Limb (tissue), 2 donors: ENCODE measurements at regions not wholly inside any gene's neighbourhood (a gene's known extent, or its start where the extent isn't known, plus 50 kb on each side); places are given as distances from the start of the nearest gene placed in this dataset.

ENCODE experiments used
- DNase-seq, 2 donors: peaks; one replicate each; pipeline ENCODE4 v3.0.0-alpha.2; 2016; ENCODE audit errors: extremely low spot score in 2 of 2

DNA sequence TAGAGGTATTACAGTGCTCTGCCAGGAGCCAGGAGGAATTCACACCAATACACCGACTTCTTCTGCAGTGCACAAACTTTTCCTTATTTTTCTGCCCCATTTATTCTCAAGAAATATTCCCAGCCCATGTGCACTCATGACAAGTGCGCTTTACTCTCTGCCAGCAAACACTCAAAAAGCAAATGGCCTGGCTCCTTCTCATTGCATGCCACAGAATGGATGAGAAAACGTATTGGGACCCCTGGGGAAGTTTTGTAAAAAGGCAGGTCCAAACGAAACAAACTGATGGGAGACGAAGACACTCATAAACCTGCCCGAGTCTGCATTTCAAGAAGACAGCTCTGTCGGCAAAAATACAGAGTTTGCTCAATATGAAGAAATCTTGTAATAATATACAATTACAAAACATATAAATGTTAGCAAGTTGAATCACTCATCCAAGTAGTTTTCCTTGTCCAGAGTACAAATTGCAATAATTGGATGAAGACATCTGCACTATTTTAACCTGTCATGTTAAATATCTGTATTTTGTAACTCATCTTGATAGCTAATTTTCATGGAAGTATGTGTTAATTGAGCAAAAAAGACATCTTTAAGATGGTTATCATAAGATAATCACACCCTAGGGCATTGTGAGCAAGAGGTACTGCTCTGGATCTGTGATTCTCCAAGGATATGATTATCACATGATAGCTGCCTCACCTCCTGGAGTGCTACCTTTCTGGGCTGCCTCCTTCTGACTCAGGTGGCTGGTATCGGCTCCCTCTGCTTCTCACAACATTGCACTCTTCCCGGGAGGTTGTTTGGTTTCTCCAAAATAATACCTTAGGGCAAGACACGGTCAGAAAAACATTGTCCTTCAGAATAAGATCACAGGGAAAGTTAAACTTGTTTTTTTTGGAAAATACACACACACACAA lies 260.8 kb upstream of the G2E3 start:
- no peak for DNase-seq

DNA sequence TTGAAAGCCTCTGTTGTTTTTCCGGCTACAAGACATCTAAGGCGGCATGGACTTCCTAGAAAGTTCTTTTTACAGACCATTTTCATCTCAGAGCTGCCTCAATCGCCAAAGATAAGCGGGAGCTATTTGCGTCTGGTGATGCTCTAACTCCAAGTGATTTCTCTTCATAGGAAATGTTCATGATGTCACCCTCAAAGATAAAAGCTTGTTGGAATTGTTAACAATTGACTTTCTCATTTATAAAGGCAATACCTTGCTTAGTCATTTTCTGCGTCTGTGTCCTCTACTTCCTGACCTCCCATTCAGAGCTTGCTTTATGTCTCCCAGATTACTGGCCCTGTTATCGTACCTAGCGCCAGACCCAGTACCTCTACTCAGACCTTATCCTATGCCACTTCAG lies 259.0 kb upstream of the G2E3 start:
- no peak for DNase-seq

DNA sequence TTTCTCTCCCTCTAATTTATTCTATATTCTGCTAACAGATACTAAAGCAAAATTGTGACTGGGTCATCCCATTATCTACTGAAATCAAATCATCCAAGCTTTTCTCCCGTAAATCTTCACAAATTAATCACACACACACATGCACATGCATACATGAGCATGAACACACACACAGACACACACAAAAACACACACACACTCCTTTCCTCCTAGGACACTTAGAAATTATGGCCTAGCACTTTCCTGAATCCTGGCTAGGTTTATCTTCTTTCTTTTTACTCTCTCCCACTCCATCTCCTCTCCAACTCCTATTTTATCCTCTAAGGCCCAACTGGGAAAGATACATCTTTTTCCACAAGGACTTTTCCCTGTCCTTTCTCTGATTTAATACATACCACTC lies 255.6 kb upstream of the G2E3 start:
- DNase-seq, result no peak

DNA sequence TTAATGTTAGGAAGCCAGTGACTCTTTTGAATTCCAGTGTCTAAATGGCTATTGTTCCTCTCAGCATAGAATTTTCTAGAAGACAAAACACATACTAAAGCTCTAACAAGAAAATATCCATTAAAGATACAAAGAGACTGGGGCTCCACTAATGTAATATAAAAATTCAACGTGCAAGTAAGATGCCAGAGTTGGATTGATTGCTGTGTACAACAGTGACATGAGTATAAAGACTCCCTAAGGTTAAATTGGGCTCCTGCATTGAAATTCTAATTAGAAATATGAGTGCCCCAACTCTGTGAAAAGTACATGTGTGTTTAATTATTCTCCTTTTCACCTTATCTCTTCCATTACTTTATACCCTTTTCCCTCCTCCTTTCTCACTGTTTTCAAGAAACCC lies 253.6 kb upstream of the G2E3 start:
- DNase-seq, result no peak

DNA sequence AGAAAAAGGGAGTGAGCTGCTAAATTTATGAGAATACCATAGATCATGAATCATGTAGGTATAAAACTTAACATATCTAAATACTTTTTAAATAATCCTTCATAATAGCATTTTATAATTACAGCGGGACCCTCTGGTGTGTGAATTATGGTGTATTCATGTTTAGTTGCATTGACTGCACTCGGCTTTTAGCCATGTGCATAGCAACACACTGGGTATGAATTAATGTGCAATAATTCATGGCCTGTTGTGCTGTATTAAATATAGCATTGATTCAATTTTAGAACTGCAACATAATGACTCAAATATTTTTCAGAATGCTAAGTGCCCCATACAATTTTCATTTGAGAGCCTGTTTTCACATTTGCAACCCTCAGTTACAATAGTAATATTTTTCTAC lies 249.6 kb upstream of the G2E3 start:
- DNase-seq, result no peak

DNA sequence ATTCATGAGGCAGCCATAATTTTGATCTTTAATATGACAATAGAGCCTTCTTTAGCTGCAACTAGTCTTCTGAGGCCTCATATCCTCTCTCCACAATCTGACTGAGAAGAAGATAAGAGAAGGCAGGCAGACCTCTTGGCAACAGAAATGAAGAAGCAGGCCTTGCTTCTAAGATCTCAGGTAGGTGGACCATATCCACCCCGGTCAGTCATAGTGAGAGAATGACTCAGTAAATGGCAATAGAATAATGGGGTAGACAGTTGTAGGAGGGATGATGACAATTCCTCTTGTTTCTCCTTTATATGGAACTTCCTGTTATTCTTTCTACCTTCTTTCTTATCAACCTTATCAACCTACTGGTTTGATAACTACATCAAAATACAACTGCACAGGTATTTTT lies 246.7 kb upstream of the G2E3 start:
- DNase-seq, result no peak

DNA sequence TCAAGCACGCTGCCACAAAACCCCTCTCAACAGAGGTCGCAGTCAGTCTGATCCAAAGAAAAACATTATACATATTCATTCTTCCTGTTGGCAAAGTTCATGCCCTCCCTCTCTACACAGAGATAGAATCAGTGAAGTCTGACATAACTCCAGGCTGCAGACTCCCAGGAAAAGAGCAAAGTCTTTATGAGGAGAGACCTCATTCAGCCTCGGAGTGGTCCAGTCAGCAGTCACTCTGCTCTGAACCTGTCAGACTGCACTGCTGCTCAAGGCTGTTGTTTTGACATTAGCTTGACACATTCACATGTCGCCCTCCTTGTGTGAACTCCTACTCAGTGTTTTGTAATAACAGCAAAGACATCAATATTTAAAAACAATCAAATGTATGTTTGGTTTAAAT lies 241.2 kb upstream of the G2E3 start:
- DNase-seq, result no peak

DNA sequence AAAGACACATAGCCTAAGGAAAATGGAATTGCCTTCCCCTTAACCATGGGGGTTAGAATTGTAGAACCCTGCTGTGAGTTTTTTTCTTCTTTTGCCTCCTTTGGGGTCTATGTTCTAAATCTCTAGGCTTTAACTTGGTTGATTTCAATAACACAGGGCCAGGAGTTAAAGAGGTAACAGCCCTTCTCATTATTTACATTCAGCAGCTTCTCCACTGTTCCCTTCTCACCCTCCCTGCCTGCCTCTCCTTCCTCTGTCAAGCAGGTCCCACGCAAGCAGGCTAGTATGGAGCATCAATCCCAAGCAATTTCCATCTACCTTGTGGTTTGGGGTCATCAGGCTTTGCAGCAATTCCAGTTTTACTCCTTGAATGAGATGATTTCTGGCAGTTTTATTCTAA lies 236.1 kb upstream of the G2E3 start:
- no peak for DNase-seq

DNA sequence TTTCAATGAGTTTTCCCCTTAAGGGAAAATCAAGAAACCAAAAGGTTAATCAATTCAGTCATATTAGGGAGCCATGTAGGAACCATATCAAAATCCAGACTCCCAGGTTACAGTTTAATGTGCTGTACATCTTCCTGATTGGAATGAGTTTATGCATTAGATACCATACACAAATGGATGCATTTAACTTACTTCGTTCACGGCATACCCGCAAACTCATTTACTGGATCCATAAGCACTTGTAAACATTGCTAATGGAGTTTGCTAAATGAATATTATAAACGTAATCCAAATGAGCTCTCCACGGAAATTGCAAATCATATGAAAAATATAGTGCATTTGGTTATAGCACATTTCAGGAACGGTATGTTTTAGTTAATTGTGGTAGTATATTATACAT lies 228.9 kb upstream of the G2E3 start:
- no peak for DNase-seq

DNA sequence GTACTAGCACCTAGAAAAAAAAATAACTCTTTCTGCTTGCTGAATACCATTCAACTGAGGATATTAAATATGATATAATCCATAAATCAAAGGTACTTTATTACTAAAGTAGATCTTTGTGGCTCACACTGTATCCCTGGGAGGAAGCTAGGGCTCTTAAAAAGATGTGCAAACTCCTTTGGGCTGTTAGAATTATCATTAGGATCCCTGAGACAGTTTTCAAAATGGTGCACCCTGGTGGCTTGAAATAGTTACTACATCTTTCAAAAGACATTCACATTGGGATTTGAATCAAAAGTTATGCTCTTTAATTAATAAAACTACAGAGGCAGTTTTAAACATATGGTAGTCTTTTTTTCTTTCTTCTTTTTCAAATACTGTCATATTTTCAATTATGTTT lies 228.5 kb upstream of the G2E3 start:
- DNase-seq, result no peak

DNA sequence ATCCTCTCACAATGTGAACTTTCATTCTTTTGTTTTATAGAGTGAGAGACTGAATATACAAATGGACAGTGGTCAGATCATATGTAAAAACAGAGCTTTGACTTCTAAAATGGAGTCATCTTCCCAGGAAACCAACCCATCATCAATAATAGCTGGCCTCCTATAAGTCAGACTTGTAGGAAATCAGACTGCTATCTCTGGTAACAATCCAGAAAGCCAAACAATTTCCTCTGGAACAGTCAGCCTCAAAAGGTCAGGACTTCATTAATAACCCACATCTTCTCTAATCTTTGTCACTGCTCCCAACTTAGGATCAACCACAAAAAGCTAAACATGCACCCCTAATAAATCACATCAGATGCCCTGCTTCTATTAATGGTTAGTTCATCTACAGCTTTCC lies 227.9 kb upstream of the G2E3 start:
- DNase-seq, result no peak

DNA sequence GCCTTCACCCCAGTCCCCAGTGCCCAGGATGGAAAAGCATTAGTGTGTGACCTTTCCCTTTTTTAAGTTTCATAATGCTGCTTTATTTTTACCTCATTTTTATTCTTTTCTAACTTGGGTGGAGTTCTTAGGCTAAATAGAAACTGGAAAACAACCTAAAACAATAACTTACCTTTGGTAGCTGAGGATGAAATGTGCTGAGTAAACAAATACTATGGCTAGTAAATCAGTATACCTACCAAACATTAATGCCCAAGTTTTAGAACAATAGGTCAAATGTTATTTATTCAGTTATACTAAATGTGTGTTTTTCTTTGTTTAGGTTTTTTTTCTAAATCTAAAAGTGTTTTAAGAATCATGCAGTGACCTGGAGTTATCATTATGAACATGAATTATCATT lies 226.6 kb upstream of the G2E3 start:
- no peak for DNase-seq

DNA sequence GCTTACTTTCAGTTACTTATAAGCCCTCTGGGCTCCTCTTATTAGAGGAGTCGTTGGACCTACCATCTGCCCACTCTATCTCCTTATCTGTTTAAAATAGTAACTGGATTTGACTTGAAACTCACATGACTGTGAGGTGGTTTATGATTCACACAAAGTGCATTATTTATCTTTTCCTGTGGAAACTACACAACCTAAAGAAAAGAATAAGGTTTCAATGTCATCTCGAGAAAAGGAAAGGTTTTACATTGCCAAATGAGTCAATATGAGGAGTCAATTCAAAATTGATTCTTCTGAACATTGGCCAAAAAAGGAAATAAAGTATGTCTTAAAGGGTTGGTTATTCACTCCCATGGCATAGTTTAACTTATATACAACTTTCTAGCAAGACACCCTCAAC lies 225.0 kb upstream of the G2E3 start:
- DNase-seq, result no peak

DNA sequence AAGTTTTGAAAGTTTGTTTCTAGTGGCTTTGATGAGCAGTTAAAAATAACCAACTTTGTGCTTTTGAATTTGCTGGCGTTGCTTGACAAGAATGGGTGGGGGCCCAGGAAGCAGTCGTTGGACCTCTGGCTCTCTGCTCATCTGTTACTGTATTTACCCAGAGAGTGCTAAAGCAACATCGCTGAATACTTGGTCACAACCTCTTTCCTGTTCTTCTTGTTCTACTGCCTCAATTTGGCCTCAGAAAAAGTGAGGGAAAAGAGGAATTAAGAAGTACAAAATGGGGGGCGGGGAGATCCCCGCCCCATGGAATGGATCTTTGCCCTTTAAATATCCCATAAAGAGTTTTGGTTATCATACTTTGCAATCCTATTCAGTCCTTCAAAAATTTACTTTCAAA lies 221.5 kb upstream of the G2E3 start:
- DNase-seq, result no peak

DNA sequence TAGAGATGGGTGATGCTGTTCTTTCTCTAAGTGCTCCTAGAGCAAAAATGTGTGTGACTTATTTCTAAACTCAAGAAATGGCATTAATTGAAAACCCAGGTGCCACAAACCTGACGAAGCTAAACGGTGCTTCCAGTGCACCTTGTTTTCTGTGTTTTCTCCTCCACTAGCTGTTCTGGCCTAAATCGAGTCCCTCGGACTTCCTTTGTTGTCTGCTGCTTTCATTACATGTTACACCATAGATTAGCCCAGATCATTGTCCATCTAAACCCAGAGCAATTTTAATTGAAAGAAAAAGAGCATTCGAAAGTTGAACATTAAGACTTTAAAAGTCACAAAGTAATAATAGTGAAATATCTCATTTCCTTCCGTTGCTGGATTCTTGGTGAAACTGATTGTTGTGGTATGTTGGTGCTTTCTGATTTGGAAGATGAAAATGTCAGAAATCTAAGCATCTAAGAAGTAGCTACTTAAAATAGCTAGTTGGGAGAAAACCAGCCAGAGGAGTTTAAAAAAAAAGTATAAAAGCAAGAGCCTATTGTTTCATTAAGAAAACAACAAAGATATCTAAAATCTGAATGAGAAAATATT lies 219.6 kb upstream of the G2E3 start:
- no peak for DNase-seq

DNA sequence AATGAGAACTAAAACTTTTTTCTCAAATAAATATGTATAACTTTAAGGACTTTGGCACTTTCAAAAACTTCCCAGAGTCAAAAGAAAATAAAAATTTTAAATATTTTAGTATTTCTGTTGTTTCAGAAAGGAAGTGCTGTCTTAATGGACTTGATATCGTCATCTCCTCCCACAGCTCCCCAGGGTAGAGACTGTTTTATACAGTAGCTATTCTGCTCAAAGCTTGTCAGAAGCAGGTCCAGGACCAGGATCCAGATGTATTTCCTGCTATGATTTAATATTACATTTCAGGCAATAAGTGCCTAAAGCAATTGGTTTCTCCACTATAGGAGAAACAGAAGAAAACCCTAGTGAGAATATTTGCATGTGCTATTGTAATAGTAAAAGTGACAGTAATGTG lies 218.5 kb upstream of the G2E3 start:
- no peak for DNase-seq

DNA sequence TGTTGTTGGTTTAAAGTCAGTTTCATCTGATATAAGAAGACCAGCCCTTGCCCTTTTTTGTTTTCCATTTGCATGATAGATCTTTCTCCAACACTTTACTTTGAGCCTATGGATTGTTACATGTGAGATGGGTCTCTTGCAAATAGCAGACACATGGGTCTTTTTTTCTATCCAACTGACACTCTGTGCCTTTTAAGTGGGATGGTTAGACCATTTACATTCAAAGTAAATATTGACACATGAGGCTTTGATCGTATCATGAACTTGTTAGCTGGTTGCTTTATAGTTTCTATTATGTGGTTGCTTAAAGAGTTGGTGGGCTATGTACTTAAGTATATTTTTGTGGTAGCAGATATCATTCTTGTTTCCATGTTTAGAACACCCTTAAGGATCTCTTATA lies 213.4 kb upstream of the G2E3 start:
- no peak for DNase-seq

DNA sequence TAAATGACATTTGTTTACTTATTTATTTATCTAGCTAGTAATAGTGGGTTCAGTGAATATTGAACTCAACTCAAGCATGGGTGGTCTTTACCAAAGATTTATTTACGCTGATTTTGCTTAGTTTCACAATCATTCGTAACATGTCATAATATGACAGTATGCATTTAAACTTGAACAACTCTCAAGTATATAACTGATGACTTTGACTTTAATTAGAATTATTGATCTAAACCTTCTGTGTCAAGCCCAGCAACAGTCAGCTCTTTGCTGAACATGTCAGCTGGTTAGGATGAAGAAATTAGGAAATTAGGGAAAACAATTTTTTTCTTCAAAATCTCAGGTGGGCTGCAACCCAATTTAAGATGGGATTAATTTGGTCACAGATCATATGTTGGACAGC lies 210.5 kb upstream of the G2E3 start:
- DNase-seq, result no peak

DNA sequence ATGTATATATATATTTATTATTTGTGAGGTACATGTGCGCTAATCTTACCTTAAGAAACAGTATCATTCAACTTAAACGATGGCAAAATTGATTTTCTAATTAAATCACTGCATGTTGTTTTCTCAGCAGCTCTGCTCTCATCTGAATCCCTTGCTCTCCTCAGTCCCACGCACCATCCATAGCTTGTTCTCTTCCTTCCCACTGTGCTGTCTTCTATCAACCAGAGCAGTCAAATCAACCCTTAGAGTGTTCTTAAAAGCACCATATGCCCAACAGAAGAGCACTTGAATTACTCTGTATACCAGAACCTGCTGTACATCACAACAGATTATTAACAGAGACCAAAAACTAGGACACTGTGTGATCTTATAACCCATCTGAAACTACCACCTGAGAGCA lies 209.4 kb upstream of the G2E3 start:
- DNase-seq, result no peak

DNA sequence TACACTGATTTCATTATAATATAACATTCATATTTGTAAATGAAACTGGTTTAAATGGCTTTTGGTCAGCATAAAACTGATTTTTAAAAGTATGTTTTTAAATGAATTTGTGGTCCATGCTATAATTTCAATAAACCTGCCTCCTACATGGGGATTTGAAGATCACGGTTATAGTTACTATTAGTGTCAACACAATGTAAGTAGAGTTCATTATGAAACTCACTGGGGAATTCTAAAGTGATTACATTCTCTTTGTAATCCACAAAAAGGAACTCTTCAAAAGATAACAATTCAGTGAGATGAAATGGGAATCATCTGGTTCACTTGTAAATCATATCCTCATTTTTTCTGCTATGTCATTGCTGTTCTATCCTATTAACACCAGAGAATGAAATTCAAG lies 204.5 kb upstream of the G2E3 start:
- no peak for DNase-seq

DNA sequence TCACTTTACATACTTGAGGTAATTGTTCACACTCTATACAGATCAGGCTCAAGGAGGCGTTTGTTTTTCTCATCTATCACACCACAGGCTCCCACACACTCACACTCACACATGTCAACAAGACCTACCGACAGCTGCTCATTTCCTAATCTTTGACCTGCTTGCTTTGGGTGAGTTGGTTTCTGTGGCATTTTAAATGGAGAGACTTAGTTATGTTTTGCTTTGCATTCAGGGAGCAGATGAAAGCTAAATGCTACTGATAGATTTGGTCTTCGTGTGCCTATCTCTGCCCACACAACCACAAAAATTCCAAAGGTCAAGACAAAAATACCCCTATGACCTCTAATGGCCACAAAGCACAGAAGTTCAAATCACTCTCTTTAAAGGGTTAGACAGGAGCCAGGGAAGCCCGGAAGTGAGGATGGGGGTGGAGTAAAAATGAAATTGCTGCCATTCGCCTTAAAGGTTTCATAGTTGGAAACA lies 203.5 kb upstream of the G2E3 start:
- no peak for DNase-seq

DNA sequence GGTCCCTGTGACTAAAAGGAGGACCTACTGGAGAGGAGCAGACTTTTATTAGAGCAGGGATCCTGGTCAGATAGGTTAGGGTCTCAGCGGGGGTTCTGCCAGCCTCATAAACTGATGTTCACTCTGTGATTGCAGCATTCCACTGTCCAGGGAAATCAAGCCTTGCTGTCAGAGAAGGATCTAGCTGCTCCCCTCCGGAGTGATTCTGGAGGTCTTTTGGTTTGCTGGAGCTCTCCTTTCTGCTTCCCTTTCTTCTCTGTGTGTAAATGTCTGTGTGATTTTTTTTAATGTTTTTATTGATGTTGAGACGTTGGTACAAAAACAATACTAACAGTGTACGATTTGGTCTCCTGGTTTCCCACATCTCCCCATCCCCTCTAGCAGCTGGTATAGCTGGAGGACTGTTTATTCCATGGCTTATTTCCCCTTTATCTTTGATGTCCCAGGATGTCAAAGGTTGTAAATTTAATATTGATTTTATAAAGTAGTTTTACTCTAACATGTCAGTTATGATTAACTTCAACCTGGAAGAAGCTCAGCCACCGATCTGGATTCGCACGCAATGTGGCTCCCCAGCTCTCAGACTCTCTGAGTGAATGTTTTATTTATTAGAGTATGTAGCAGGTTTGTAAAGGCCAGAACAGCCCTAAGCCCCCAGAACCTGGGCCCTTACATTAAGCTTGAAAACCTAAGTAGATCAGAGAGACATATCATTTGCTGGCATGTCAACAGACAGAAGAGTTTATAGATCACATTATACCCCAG lies 202.3 kb upstream of the G2E3 start:
- no peak for DNase-seq

DNA sequence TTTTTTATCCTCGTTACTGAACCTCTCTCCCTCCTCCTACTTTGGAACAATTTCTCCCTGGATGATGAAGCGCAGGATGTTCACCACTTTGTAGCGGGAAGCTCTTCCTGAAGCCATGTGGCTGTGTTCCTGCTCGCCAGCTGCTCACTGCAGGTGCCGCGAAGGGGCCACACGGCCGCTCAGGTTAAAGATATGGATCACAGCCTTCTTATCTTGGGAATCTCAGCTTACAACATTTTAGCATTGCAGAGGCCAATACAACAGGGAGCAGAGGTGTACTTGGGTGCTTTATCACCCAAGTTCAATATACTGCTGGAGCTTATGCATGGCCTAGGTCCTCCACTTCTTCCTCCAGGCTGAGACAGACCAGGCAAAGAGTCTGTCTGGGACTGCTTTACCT lies 201.2 kb upstream of the G2E3 start:
- DNase-seq, result no peak
